HG03103 (cell line): ENCODE measurements at regions not wholly inside any gene's neighbourhood (a gene's known extent, or its start where the extent isn't known, plus 50 kb on each side); places are given as distances from the start of the nearest gene placed in this dataset.
"Not testable (repeated sequence)": the region's sequence is repeated elsewhere in the genome, so short reads cannot be mapped to it uniquely, and the experiment has no call there.

Experiments
- ATAC-seq: cut with Tn5 transposase; IDR thresholded peaks from one replicate; pipeline ENCODE4 v1.9.1; 2021; ENCODE audit warnings: low read depth; ENCODE audit not compliant: unreplicated experiment

- no peak for ATAC-seq
These were observed 326.5 kb upstream of the PRR16 start for GRCh38 chr5:120137582-120137981.

- no peak for ATAC-seq
These were observed 325.1 kb upstream of the PRR16 start for GRCh38 chr5:120139039-120139438.

GRCh38 chr5:120140501-120140900 is 323.6 kb upstream of the PRR16 start:
- no peak for ATAC-seq

GRCh38 chr5:120141076-120141475 is 323.0 kb upstream of the PRR16 start:
- no peak for ATAC-seq

GRCh38 chr5:120146787-120147186 is 317.3 kb upstream of the PRR16 start:
- no peak for ATAC-seq

GRCh38 chr5:120147911-120148310 is 316.2 kb upstream of the PRR16 start:
- not testable (repeated sequence) for ATAC-seq

GRCh38 chr5:120150770-120151169 is 313.3 kb upstream of the PRR16 start:
- no peak for ATAC-seq

- ATAC-seq = no peak
These were observed 312.9 kb upstream of the PRR16 start for GRCh38 chr5:120151181-120151580.

- no peak for ATAC-seq
These were observed 312.3 kb upstream of the PRR16 start for GRCh38 chr5:120151825-120152224.

- no peak for ATAC-seq
These were observed 311.6 kb upstream of the PRR16 start for GRCh38 chr5:120152472-120152871.

GRCh38 chr5:120152931-120153330 is 311.2 kb upstream of the PRR16 start:
- no peak for ATAC-seq

- no peak for ATAC-seq
These were observed 310.5 kb upstream of the PRR16 start for GRCh38 chr5:120153551-120153950.

GRCh38 chr5:120155873-120156272 is 308.2 kb upstream of the PRR16 start:
- no peak for ATAC-seq

- ATAC-seq = no peak
These were observed 305.9 kb upstream of the PRR16 start for GRCh38 chr5:120158211-120158610.

- no peak for ATAC-seq
These were observed 304.9 kb upstream of the PRR16 start for GRCh38 chr5:120159155-120159554.

GRCh38 chr5:120160124-120160895 is 303.8 kb upstream of the PRR16 start:
- ATAC-seq = no peak

- no peak for ATAC-seq
These were observed 301.8 kb upstream of the PRR16 start for GRCh38 chr5:120162321-120162720.

- no peak for ATAC-seq
These were observed 300.1 kb upstream of the PRR16 start for GRCh38 chr5:120164037-120164436.

GRCh38 chr5:120164986-120165385 is 299.1 kb upstream of the PRR16 start:
- no peak for ATAC-seq

GRCh38 chr5:120173125-120173524 is 291.0 kb upstream of the PRR16 start:
- no peak for ATAC-seq

GRCh38 chr5:120174089-120174488 is 290.0 kb upstream of the PRR16 start:
- ATAC-seq = no peak

- not testable (repeated sequence) for ATAC-seq
These were observed 282.9 kb upstream of the PRR16 start for GRCh38 chr5:120181238-120181637.

- not testable (repeated sequence) for ATAC-seq
These were observed 269.4 kb upstream of the PRR16 start for GRCh38 chr5:120194650-120195049.
